Ishikawa (cell line): ENCODE measurements at regions not wholly inside any gene's neighbourhood (a gene's known extent, or its start where the extent isn't known, plus 50 kb on each side); places are given as distances from the start of the nearest gene placed in this dataset.

Experiments used
- CEBPB ChIP-seq: IDR thresholded peaks from 2 replicates; pipeline ENCODE4 v1.6.1; 2012
- EGR1 ChIP-seq: IDR thresholded peaks from 2 replicates; pipeline ENCODE4 v1.6.1; 2012
- TAF1 ChIP-seq: IDR thresholded peaks from 2 replicates; pipeline ENCODE4 v1.6.1; 2012; ENCODE audit warnings: low read depth, mild to moderate bottlenecking
- TCF12 ChIP-seq: IDR thresholded peaks from 2 replicates; pipeline ENCODE4 v1.6.1; 2012; ENCODE audit warnings: low read depth
- YY1 ChIP-seq: IDR thresholded peaks from 2 replicates; pipeline ENCODE4 v1.6.1; 2012; ENCODE audit warnings: low read depth
- ZBTB7A ChIP-seq: IDR thresholded peaks from 2 replicates; pipeline ENCODE4 v1.6.1; 2012; ENCODE audit warnings: low read depth
- TF ChIP-seq, protein P1 (sequence below): IDR thresholded peaks from 2 replicates; pipeline ENCODE4 v1.6.1; 2012; ENCODE audit warnings: low read depth, mild to moderate bottlenecking
- TF ChIP-seq, protein P2 (sequence below): IDR thresholded peaks from 2 replicates; pipeline ENCODE4 v1.6.1; 2012

DNA sequence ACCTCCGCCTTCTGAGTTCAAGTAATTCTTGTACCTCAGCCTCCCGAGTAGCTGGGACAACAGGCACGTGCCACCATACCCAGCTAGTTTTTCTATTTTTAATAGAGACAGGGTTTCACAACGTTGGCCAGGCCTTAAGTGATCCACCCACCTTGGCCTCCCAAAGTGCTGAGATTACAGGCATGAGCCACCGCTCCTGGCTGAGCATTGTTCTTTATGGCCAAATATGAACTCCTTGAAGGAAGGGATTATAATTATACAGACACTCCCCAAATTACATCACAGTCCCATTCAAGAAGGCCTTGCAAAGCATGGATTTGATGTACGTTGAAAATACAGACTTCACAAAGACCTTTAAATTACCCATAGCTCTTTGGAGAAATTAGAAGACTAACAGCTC, 381.7 kb downstream of the TXNL1 start:
- TF ChIP-seq TCF12, result no peak
- no peak for TF ChIP-seq EGR1
- TF ChIP-seq ZBTB7A, result no peak
- TF ChIP-seq YY1, result no peak
- TF ChIP-seq, protein P1, sequence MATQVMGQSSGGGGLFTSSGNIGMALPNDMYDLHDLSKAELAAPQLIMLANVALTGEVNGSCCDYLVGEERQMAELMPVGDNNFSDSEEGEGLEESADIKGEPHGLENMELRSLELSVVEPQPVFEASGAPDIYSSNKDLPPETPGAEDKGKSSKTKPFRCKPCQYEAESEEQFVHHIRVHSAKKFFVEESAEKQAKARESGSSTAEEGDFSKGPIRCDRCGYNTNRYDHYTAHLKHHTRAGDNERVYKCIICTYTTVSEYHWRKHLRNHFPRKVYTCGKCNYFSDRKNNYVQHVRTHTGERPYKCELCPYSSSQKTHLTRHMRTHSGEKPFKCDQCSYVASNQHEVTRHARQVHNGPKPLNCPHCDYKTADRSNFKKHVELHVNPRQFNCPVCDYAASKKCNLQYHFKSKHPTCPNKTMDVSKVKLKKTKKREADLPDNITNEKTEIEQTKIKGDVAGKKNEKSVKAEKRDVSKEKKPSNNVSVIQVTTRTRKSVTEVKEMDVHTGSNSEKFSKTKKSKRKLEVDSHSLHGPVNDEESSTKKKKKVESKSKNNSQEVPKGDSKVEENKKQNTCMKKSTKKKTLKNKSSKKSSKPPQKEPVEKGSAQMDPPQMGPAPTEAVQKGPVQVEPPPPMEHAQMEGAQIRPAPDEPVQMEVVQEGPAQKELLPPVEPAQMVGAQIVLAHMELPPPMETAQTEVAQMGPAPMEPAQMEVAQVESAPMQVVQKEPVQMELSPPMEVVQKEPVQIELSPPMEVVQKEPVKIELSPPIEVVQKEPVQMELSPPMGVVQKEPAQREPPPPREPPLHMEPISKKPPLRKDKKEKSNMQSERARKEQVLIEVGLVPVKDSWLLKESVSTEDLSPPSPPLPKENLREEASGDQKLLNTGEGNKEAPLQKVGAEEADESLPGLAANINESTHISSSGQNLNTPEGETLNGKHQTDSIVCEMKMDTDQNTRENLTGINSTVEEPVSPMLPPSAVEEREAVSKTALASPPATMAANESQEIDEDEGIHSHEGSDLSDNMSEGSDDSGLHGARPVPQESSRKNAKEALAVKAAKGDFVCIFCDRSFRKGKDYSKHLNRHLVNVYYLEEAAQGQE, result no peak
- TF ChIP-seq CEBPB, result no peak
- TF ChIP-seq, protein P2, sequence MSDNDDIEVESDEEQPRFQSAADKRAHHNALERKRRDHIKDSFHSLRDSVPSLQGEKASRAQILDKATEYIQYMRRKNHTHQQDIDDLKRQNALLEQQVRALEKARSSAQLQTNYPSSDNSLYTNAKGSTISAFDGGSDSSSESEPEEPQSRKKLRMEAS, result no peak
- no peak for TF ChIP-seq TAF1
